ENCODE measurements at regions not wholly inside any gene's neighbourhood (a gene's known extent, or its start where the extent isn't known, plus 50 kb on each side); places are given as distances from the start of the nearest gene placed in this dataset.

GRCh38 chr11:69358398-69359020 is 64.6 kb downstream of the MYEOV start:
- Histone ChIP-seq H3K4me1 (ENCODE audit: control insufficient read depth in 5 of 5, insufficient read depth in 5 of 5, low read length in 5 of 5) (peaks cover 0 to 10% (median 0%) of the 10 kb centered on the region in 5 donors), H3K27me3 (ENCODE audit: control insufficient read depth in 3 of 3, insufficient read depth in 3 of 3, low read length in 2 of 3) (no peaks in the 10 kb centered on the region), H3K36me3 (ENCODE audit: control insufficient read depth in 4 of 4, insufficient read depth in 4 of 4, low read length in 4 of 4) (no peaks in the 10 kb centered on the region), H3K4me3 (no peak overlapping the region), H3K27ac (ENCODE audit: low read depth in 1 of 2, low read length in 1 of 2) (no peak overlapping the region), H3K9me3 (ENCODE audit: control insufficient read depth in 4 of 4, insufficient read depth in 3 of 4, low read length in 3 of 4) (peaks cover 0 to 10% (median 6%) of the 10 kb centered on the region in 4 donors), H3K9ac (ENCODE audit: insufficient read depth in 1 of 2, low read length in 2 of 2) (no peak overlapping the region)
- TF ChIP-seq CTCF (IDR thresholded peaks at IDR 0.05; ENCODE audit: control extremely low read depth, extremely low read depth) = no peak
- DNase-seq = peak in 1 of 3 donors; percentile 6
- no peak for ATAC-seq (ENCODE audit: insufficient read depth, low FRiP score)
- WGBS, 2 donors = 92 to 96% methylated on average over 8 of the region's 8 CpGs

GRCh38 chr11:69359735-69360480 is 66.0 kb downstream of the MYEOV start:
- Histone ChIP-seq H3K4me1 (ENCODE audit: control insufficient read depth in 5 of 5, insufficient read depth in 5 of 5, low read length in 5 of 5) (peaks cover 0 to 16% (median 3%) of the 10 kb centered on the region in 5 donors), H3K9ac (ENCODE audit: insufficient read depth in 1 of 2, low read length in 2 of 2) (no peak overlapping the region), H3K4me3 (no peak overlapping the region), H3K27me3 (ENCODE audit: control insufficient read depth in 3 of 3, insufficient read depth in 3 of 3, low read length in 2 of 3) (no peaks in the 10 kb centered on the region), H3K36me3 (ENCODE audit: control insufficient read depth in 4 of 4, insufficient read depth in 4 of 4, low read length in 4 of 4) (no peaks in the 10 kb centered on the region), H3K27ac (ENCODE audit: low read depth in 1 of 2, low read length in 1 of 2) (no peak overlapping the region), H3K9me3 (ENCODE audit: control insufficient read depth in 4 of 4, insufficient read depth in 3 of 4, low read length in 3 of 4) (peaks cover 0 to 10% (median 6%) of the 10 kb centered on the region in 4 donors)
- DNase-seq (peak in 1 of 3 donors; percentile 6), ATAC-seq (ENCODE audit: insufficient read depth, low FRiP score) (no peak)
- TF ChIP-seq CTCF (IDR thresholded peaks at IDR 0.05; ENCODE audit: control extremely low read depth, extremely low read depth) = no peak
- WGBS, 2 donors = 79 to 86% methylated on average over 5 of the region's 5 CpGs

GRCh38 chr11:69360606-69361005 is 66.7 kb downstream of the MYEOV start:
- DNase-seq (peak in 1 of 3 donors; percentile 15), ATAC-seq (ENCODE audit: insufficient read depth, low FRiP score) (no peak)
- no peak overlapping the region for H3K4me3 ChIP-seq
- WGBS, 2 donors = 81 to 88% methylated on average over 3 of the region's 3 CpGs
- no peak for TF ChIP-seq CTCF (IDR thresholded peaks at IDR 0.05; ENCODE audit: control extremely low read depth, extremely low read depth)
- H3K9me3 ChIP-seq (ENCODE audit: control insufficient read depth in 4 of 4, insufficient read depth in 3 of 4, low read length in 3 of 4) = peaks cover 0 to 10% (median 6%) of the 10 kb centered on the region in 4 donors
- H3K4me1 ChIP-seq (ENCODE audit: control insufficient read depth in 5 of 5, insufficient read depth in 5 of 5, low read length in 5 of 5) = peaks cover 0 to 22% (median 3%) of the 10 kb centered on the region in 5 donors
- no peak overlapping the region for H3K9ac ChIP-seq (ENCODE audit: insufficient read depth in 1 of 2, low read length in 2 of 2)
- no peaks in the 10 kb centered on the region for H3K27me3 ChIP-seq (ENCODE audit: control insufficient read depth in 3 of 3, insufficient read depth in 3 of 3, low read length in 2 of 3)
- no peak overlapping the region for H3K27ac ChIP-seq (ENCODE audit: low read depth in 1 of 2, low read length in 1 of 2)
- no peaks in the 10 kb centered on the region for H3K36me3 ChIP-seq (ENCODE audit: control insufficient read depth in 4 of 4, insufficient read depth in 4 of 4, low read length in 4 of 4)

Measured in lung (tissue), 11 donors.